HCT116 (cell line): ENCODE measurements at regions not wholly inside any gene's neighbourhood (a gene's known extent, or its start where the extent isn't known, plus 50 kb on each side); places are given as distances from the start of the nearest gene placed in this dataset.

Source experiments
- ATAC-seq: fragments of 200-7000 bp; cut with Tn5 transposase; 2 replicates; pipeline ENCODE4 v1.9.1; 2020; ENCODE audit warnings: mild to moderate bottlenecking, moderate library complexity
- BruUV-seq: library from RNA; stranded (reverse); fragments of 400-500 nt; replicated peaks from 2 replicates; lab custom pipeline; 2021; lab: Mats Ljungman, UMichigan
- CTCF ChIA-PET: fragments of 300-600 bp; sonication (Branson Sonifier 250); formaldehyde crosslinking; loops from one replicate; lab custom pipeline; 2021; ENCODE audit warnings: antibody characterized with exemption; lab: Charles Lee
- POLR2A ChIA-PET: fragments of 300-600, 350-600 bp; sonication (Branson Sonifier 250); formaldehyde crosslinking; loops from one replicate; lab custom pipeline; 2021; ENCODE audit warnings: antibody characterized with exemption; lab: Charles Lee
- RAD21 ChIA-PET, 2 experiments: fragments of 300-600 bp; sonication (Branson Sonifier 250); formaldehyde crosslinking; loops; one replicate each; lab custom pipeline; 2023; ENCODE audit warnings: low total read pairs in 2 of 2; ENCODE audit not compliant: uncharacterized antibody in 2 of 2, unreplicated experiment in 2 of 2, low non-redundant PET in 1 of 2; lab: Charles Lee
- DNase-seq: peaks from one replicate; pipeline ENCODE4 v3.0.0-alpha.2; 2010; ENCODE audit warnings: low read depth, low spot score
- H2AFZ ChIP-seq: fragments of 200-600 bp; shearing (Covaris generic), sonication (generic); 2 replicates; pipeline ENCODE4 v1.6.1; 2017; ENCODE audit warnings: low read depth, mixed run types, mixed read lengths, antibody characterized with exemption, low read length; ENCODE audit not compliant: poor library complexity, severe bottlenecking
- H3K27ac ChIP-seq: 2 replicates; pipeline ENCODE4 v1.5.1; 2012; ENCODE audit warnings: low read depth, low read length
- H3K27me3 ChIP-seq: fragments of 200-600 bp; sonication (generic); 2 replicates; pipeline ENCODE4 v1.6.1; 2016; ENCODE audit warnings: mixed run types, low read length, mixed read lengths; ENCODE audit not compliant: insufficient read depth
- H3K36me3 ChIP-seq, 2 experiments: fragments of 200-500 bp in 1 of 2; fragments of 200-600 bp in 1 of 2; sonication (Bioruptor generic) in 1 of 2; sonication (generic) in 1 of 2; 2 replicates each; pipeline versions ENCODE4 v1.5.1 to v1.6.1; 2014 to 2016; ENCODE audit warnings: low read length in 2 of 2, inconsistent platforms in 1 of 2, mixed read lengths in 1 of 2, mixed run types in 1 of 2; ENCODE audit not compliant: insufficient read depth in 2 of 2, control insufficient read depth in 1 of 2
- H3K4me1 ChIP-seq, 2 experiments: fragments of 200-600 bp in 1 of 2; sonication (generic) in 1 of 2; 2 replicates each; pipeline versions ENCODE4 v1.5.1 to v1.6.1; 2012 to 2017; ENCODE audit warnings: low read length in 2 of 2, inconsistent platforms in 1 of 2, mild to moderate bottlenecking in 1 of 2, mixed read lengths in 1 of 2, mixed run types in 1 of 2, moderate library complexity in 1 of 2; ENCODE audit not compliant: insufficient read depth in 2 of 2, control insufficient read depth in 1 of 2
- H3K4me2 ChIP-seq: fragments of 200-600 bp; sonication (generic); 2 replicates; pipeline ENCODE4 v1.6.1; 2017; ENCODE audit warnings: mixed run types, low read length, mixed read lengths
- H3K4me3 ChIP-seq, 2 experiments: fragments of 200-600 bp in 1 of 2; sonication (generic) in 1 of 2; replicated peaks in 1 of 2; 2 replicates each; pipeline ENCODE4 v1.5.1; 2011 to 2016; ENCODE audit warnings: low read length in 2 of 2, control low read depth in 1 of 2, low read depth in 1 of 2, mild to moderate bottlenecking in 1 of 2, mixed read lengths in 1 of 2, mixed run types in 1 of 2
- H3K79me2 ChIP-seq: fragments of 200-600 bp; sonication (generic); 2 replicates; pipeline ENCODE4 v1.6.1; 2017; ENCODE audit warnings: mild to moderate bottlenecking, mixed run types, low read length, moderate library complexity, mixed read lengths; ENCODE audit not compliant: insufficient read depth
- H3K9ac ChIP-seq: fragments of 200-600 bp; sonication (generic); 2 replicates; pipeline ENCODE4 v1.6.1; 2016; ENCODE audit warnings: low read length, mixed read lengths
- H3K9me2 ChIP-seq: fragments of 200-600 bp; sonication (generic), shearing (Covaris generic); 2 replicates; pipeline ENCODE4 v1.6.1; 2017; ENCODE audit warnings: mixed run types, mild to moderate bottlenecking, moderate library complexity; ENCODE audit not compliant: insufficient read depth
- H3K9me3 ChIP-seq, 2 experiments: fragments of 200-500 bp in 1 of 2; fragments of 200-600 bp in 1 of 2; sonication (Bioruptor generic) in 1 of 2; sonication (generic) in 1 of 2; 2 replicates each; pipeline ENCODE4 v1.6.1; 2014 to 2017; ENCODE audit warnings: low read length in 2 of 2, mixed read lengths in 2 of 2, inconsistent platforms in 1 of 2, low read depth in 1 of 2, mild to moderate bottlenecking in 1 of 2, mixed run types in 1 of 2, moderate library complexity in 1 of 2; ENCODE audit not compliant: control insufficient read depth in 1 of 2, insufficient read depth in 1 of 2
- H4K20me1 ChIP-seq: fragments of 200-600 bp; sonication (generic), shearing (Covaris generic); 2 replicates; pipeline ENCODE4 v1.6.1; 2017; ENCODE audit warnings: mixed run types, mild to moderate bottlenecking, moderate library complexity; ENCODE audit not compliant: insufficient read depth
- ATF3 ChIP-seq: IDR thresholded peaks from 2 replicates; pipeline ENCODE4 v1.6.1; 2012
- EGR1 ChIP-seq: IDR thresholded peaks from 2 replicates; pipeline ENCODE4 v1.6.1; 2012; ENCODE audit warnings: low read depth
- EZH2 ChIP-seq: fragments of 200-600 bp; sonication (generic); IDR thresholded peaks from 2 replicates; pipeline ENCODE4 v1.6.1; 2017; ENCODE audit warnings: antibody characterized with exemption, mixed run types
- FOSL1 ChIP-seq: IDR thresholded peaks from 2 replicates; pipeline ENCODE4 v1.6.1; 2012; ENCODE audit warnings: low read depth
- MAX ChIP-seq: IDR thresholded peaks from 2 replicates; pipeline ENCODE4 v1.6.1; 2012
- POLR2AphosphoS5 ChIP-seq: IDR thresholded peaks from 2 replicates; pipeline ENCODE4 v1.6.1; 2011; ENCODE audit warnings: mild to moderate bottlenecking, low read depth, low read length, moderate library complexity
- SP1 ChIP-seq: IDR thresholded peaks from 2 replicates; pipeline ENCODE4 v1.6.1; 2012; ENCODE audit warnings: low read depth
- SRF ChIP-seq: IDR thresholded peaks from 2 replicates; pipeline ENCODE4 v1.6.1; 2012; ENCODE audit warnings: low read depth
- YY1 ChIP-seq: IDR thresholded peaks from 2 replicates; pipeline ENCODE4 v1.6.1; 2011; ENCODE audit warnings: low read length, low read depth, moderate library complexity, mild to moderate bottlenecking; ENCODE audit not compliant: insufficient replicate concordance; ENCODE audit errors: extremely low read depth
- ZBTB33 ChIP-seq: IDR thresholded peaks from 2 replicates; pipeline ENCODE4 v1.6.1; 2011; ENCODE audit warnings: mild to moderate bottlenecking, low read length, moderate library complexity; ENCODE audit not compliant: insufficient replicate concordance; ENCODE audit errors: extremely low read depth
- ZFX ChIP-seq: fragments of 450-650 bp; IDR thresholded peaks from 2 replicates; pipeline ENCODE4 v1.6.1; 2017
- intact Hi-C: fragments of 100-400 bp; cut with micrococcal nuclease; formaldehyde crosslinking; loops from 2 replicates; pipeline ENCODE4 v1.10.0; 2022
- TF ChIP-seq, protein P1 (sequence below): IDR thresholded peaks from 2 replicates; pipeline ENCODE4 v1.6.1; 2012; ENCODE audit warnings: low read depth

DNA sequence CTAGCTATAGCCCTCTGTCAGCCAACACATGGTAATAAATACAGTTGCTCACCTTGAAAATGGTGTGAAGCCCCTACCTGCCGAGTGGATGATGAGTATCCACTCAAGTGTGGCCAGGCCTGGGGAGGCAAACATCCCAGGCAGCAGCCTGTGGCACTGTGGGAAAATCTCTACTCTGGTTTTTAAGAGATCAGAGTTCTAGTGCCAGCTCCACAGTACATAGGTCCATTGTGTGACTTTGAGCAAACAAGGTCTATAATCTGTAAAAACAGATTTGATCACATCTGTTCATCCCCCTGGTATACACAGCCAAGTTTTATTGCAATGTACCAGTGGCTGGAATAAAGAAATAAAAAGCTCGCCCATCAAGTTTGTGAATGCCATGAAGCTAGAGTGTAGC is 82.7 kb upstream of the ARMC2 start:
- H3K4me1 ChIP-seq: peaks cover 4 to 8% of the 10 kb centered on the region in 2 experiments; a peak in 3 of 4 replicates
- RAD21 ChIA-PET: no interaction called here
- no peak overlapping the region for H2AFZ ChIP-seq
- no peak overlapping the region for H3K4me3 ChIP-seq
- BruUV-seq: no TSS peak
- DNase-seq: no peak
- POLR2A ChIA-PET: no interaction called here
- no peaks in the 10 kb centered on the region for H3K9me2 ChIP-seq
- no peaks in the 10 kb centered on the region for H3K79me2 ChIP-seq
- TF ChIP-seq POLR2AphosphoS5 (no peak), SRF (no peak), MAX (no peak), FOSL1 (no peak), SP1 (no peak), ATF3 (no peak), EGR1 (no peak), YY1 (no peak), ZFX (no peak), ZBTB33 (no peak), EZH2 (no peak)
- TF ChIP-seq, protein P1, sequence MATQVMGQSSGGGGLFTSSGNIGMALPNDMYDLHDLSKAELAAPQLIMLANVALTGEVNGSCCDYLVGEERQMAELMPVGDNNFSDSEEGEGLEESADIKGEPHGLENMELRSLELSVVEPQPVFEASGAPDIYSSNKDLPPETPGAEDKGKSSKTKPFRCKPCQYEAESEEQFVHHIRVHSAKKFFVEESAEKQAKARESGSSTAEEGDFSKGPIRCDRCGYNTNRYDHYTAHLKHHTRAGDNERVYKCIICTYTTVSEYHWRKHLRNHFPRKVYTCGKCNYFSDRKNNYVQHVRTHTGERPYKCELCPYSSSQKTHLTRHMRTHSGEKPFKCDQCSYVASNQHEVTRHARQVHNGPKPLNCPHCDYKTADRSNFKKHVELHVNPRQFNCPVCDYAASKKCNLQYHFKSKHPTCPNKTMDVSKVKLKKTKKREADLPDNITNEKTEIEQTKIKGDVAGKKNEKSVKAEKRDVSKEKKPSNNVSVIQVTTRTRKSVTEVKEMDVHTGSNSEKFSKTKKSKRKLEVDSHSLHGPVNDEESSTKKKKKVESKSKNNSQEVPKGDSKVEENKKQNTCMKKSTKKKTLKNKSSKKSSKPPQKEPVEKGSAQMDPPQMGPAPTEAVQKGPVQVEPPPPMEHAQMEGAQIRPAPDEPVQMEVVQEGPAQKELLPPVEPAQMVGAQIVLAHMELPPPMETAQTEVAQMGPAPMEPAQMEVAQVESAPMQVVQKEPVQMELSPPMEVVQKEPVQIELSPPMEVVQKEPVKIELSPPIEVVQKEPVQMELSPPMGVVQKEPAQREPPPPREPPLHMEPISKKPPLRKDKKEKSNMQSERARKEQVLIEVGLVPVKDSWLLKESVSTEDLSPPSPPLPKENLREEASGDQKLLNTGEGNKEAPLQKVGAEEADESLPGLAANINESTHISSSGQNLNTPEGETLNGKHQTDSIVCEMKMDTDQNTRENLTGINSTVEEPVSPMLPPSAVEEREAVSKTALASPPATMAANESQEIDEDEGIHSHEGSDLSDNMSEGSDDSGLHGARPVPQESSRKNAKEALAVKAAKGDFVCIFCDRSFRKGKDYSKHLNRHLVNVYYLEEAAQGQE: no peak
- no peaks in the 10 kb centered on the region for H3K9me3 ChIP-seq
- no peaks in the 10 kb centered on the region for H3K27me3 ChIP-seq
- no peak for ATAC-seq
- H4K20me1 ChIP-seq: no peaks in the 10 kb centered on the region
- H3K9ac ChIP-seq: no peak overlapping the region
- no peak overlapping the region for H3K27ac ChIP-seq
- CTCF ChIA-PET: no interaction called here
- no peak overlapping the region for H3K4me2 ChIP-seq
- no peaks in the 10 kb centered on the region for H3K36me3 ChIP-seq
- intact Hi-C loops: no loop called here
